Tibial nerve (tissue), 4 donors: ENCODE measurements at regions not wholly inside any gene's neighbourhood (a gene's known extent, or its start where the extent isn't known, plus 50 kb on each side); places are given as distances from the start of the nearest gene placed in this dataset.
A peak's percentile ranks its signal among the peaks of the same experiment; 100 is the strongest.

Experiments
- DNase-seq, 2 donors: peaks; one replicate each; pipeline ENCODE4 v3.0.0-alpha.2; 2019; ENCODE audit warnings: low spot score in 2 of 2
- H3K27ac ChIP-seq, 4 donors: fragments of 200-600 bp; sonication (generic) in 3 of 4; one replicate each; pipeline ENCODE4 v1.5.1; 2017 to 2019; ENCODE audit warnings: mild to moderate bottlenecking in 1 of 4
- H3K27me3 ChIP-seq, 2 donors: fragments of 200-600 bp; sonication (generic) in 1 of 2; one replicate each; pipeline versions ENCODE4 v1.5.1 to v1.6.0; 2017 to 2019
- H3K36me3 ChIP-seq, 3 donors: fragments of 200-600 bp; sonication (generic); one replicate each; pipeline ENCODE4 v1.5.1; 2018 to 2019
- H3K4me1 ChIP-seq, 4 donors: fragments of 200-600 bp; sonication (generic) in 3 of 4; one replicate each; pipeline ENCODE4 v1.5.1; 2017 to 2019
- H3K4me3 ChIP-seq, 4 donors: fragments of 200-600 bp; sonication (generic) in 3 of 4; one replicate each; pipeline ENCODE4 v1.5.1; 2017 to 2019; ENCODE audit warnings: mild to moderate bottlenecking in 1 of 4, moderate library complexity in 1 of 4
- H3K9me3 ChIP-seq, 4 donors: fragments of 200-600 bp; sonication (generic) in 3 of 4; one replicate each; pipeline ENCODE4 v1.5.1; 2017 to 2019
- CTCF ChIP-seq, 5 experiments: fragments of 200-600 bp in 3 of 5; fragments of 450-650 bp in 2 of 5; sonication (generic) in 3 of 5; IDR thresholded peaks; one replicate each; pipeline ENCODE4 v1.5.1; 2016 to 2019; ENCODE audit warnings: antibody characterized with exemption in 5 of 5, mild to moderate bottlenecking in 3 of 5, moderate library complexity in 2 of 5
- EP300 ChIP-seq, 2 donors: sonication (generic); formaldehyde crosslinking; IDR thresholded peaks; one replicate each; pipeline ENCODE4 v1.6.1; 2017; ENCODE audit warnings: antibody characterized with exemption in 2 of 2, mild to moderate bottlenecking in 1 of 2
- POLR2A ChIP-seq, 2 donors: fragments of 450-650 bp; IDR thresholded peaks; one replicate each; pipeline ENCODE4 v1.6.1; 2017; ENCODE audit warnings: antibody characterized with exemption in 2 of 2, mild to moderate bottlenecking in 2 of 2, moderate library complexity in 2 of 2
- WGBS, 2 donors: methylation state at CpG; one replicate each; pipeline ENCODE4 v1.1.5; 2018; 5-methylcytosine and 5-hydroxymethylcytosine counted together

GRCh38 chr14:55976655-55977054 lies 141.6 kb upstream of the PELI2 start:
- Histone ChIP-seq H3K9me3 (peaks cover 0 to 13% (median 0%) of the 10 kb centered on the region in 4 donors), H3K27me3 (no peaks in the 10 kb centered on the region), H3K27ac (peak overlapping the region in 3 of 4 donors; percentile 14 to 76 (median 60)), H3K36me3 (no peaks in the 10 kb centered on the region), H3K4me3 (no peak overlapping the region), H3K4me1 (peaks cover 0 to 49% (median 13%) of the 10 kb centered on the region in 4 donors)
- no peak for TF ChIP-seq POLR2A (IDR thresholded peaks at IDR 0.05)
- TF ChIP-seq EP300 (IDR thresholded peaks at IDR 0.05), result no peak
- TF ChIP-seq CTCF (IDR thresholded peaks at IDR 0.05), result no peak
- DNase-seq, result no peak
- WGBS, 2 donors, result 31% methylated on average over 3 of the region's 3 CpGs

GRCh38 chr14:55977392-55978150 lies 140.6 kb upstream of the PELI2 start:
- 43 to 44% methylated on average over 4 of the region's 4 CpGs for WGBS, 2 donors
- DNase-seq, result no peak
- peak overlapping the region in 2 of 4 donors; percentile 60 to 76 for H3K27ac ChIP-seq
- no peak for TF ChIP-seq EP300 (IDR thresholded peaks at IDR 0.05)
- no peak for TF ChIP-seq CTCF (IDR thresholded peaks at IDR 0.05)
- TF ChIP-seq POLR2A (IDR thresholded peaks at IDR 0.05), result no peak
- no peak overlapping the region for H3K4me3 ChIP-seq
- no peaks in the 10 kb centered on the region for H3K27me3 ChIP-seq
- H3K9me3 ChIP-seq, result peaks cover 0 to 13% (median 0%) of the 10 kb centered on the region in 4 donors
- H3K4me1 ChIP-seq, result peaks cover 0 to 49% (median 13%) of the 10 kb centered on the region in 4 donors
- H3K36me3 ChIP-seq, result no peaks in the 10 kb centered on the region

GRCh38 chr14:55979096-55979495 lies 139.1 kb upstream of the PELI2 start:
- no peak overlapping the region for H3K27ac ChIP-seq
- H3K4me1 ChIP-seq, result peaks cover 0 to 42% (median 10%) of the 10 kb centered on the region in 4 donors
- H3K27me3 ChIP-seq, result no peaks in the 10 kb centered on the region
- no peak for DNase-seq
- no peak for TF ChIP-seq CTCF (IDR thresholded peaks at IDR 0.05)
- no peak for TF ChIP-seq POLR2A (IDR thresholded peaks at IDR 0.05)
- TF ChIP-seq EP300 (IDR thresholded peaks at IDR 0.05), result no peak
- peaks cover 0 to 13% (median 0%) of the 10 kb centered on the region in 4 donors for H3K9me3 ChIP-seq
- 61 to 63% methylated on average over 2 of the region's 2 CpGs for WGBS, 2 donors
- no peak overlapping the region for H3K4me3 ChIP-seq
- H3K36me3 ChIP-seq, result no peaks in the 10 kb centered on the region

- peaks cover 0 to 13% (median 0%) of the 10 kb centered on the region in 4 donors for H3K9me3 ChIP-seq
- H3K27me3 ChIP-seq, result no peaks in the 10 kb centered on the region
- no peak overlapping the region for H3K4me3 ChIP-seq
- DNase-seq, result no peak
- H3K27ac ChIP-seq, result no peak overlapping the region
- H3K36me3 ChIP-seq, result no peaks in the 10 kb centered on the region
- no peak for TF ChIP-seq CTCF (IDR thresholded peaks at IDR 0.05)
- no peak for TF ChIP-seq POLR2A (IDR thresholded peaks at IDR 0.05)
- TF ChIP-seq EP300 (IDR thresholded peaks at IDR 0.05), result no peak
- H3K4me1 ChIP-seq, result peaks cover 0 to 35% (median 10%) of the 10 kb centered on the region in 4 donors
- 94 to 98% methylated on average over 1 of the region's 1 CpG for WGBS, 2 donors
Observed at GRCh38 chr14:55979781-55980180, 138.4 kb upstream of the PELI2 start.

GRCh38 chr14:55980970-55981369 lies 137.2 kb upstream of the PELI2 start:
- H3K4me1 ChIP-seq, result peaks cover 0 to 24% (median 8%) of the 10 kb centered on the region in 4 donors
- no peaks in the 10 kb centered on the region for H3K27me3 ChIP-seq
- H3K27ac ChIP-seq, result no peak overlapping the region
- no peak for TF ChIP-seq POLR2A (IDR thresholded peaks at IDR 0.05)
- no peak for TF ChIP-seq EP300 (IDR thresholded peaks at IDR 0.05)
- TF ChIP-seq CTCF (IDR thresholded peaks at IDR 0.05), result no peak
- peaks cover 0 to 13% (median 0%) of the 10 kb centered on the region in 4 donors for H3K9me3 ChIP-seq
- H3K36me3 ChIP-seq, result no peaks in the 10 kb centered on the region
- DNase-seq, result no peak
- H3K4me3 ChIP-seq, result no peak overlapping the region
